HepG2 (cell line): ENCODE measurements at regions not wholly inside any gene's neighbourhood (a gene's known extent, or its start where the extent isn't known, plus 50 kb on each side); places are given as distances from the start of the nearest gene placed in this dataset.

Experiments
- CTCF ChIP-seq: sonication (generic); formaldehyde crosslinking; IDR thresholded peaks from 2 replicates; pipeline ENCODE4 v1.5.0; 2020; ENCODE audit warnings: mild to moderate bottlenecking, missing genetic modification reagents, moderate library complexity
- ZSCAN5A ChIP-seq: sonication (generic); formaldehyde crosslinking; IDR thresholded peaks from 2 replicates; pipeline ENCODE4 v1.8.0; 2022; ENCODE audit warnings: mild to moderate bottlenecking, missing genetic modification reagents, borderline replicate concordance

GRCh38 chr2:207418419-207418818, 111.3 kb upstream of the CREB1 start:
- TF ChIP-seq CTCF (CRISPR knock-in tag) (no peak), ZSCAN5A (no peak)
